GM11168 (cell line): ENCODE measurements at regions not wholly inside any gene's neighbourhood (a gene's known extent, or its start where the extent isn't known, plus 50 kb on each side); places are given as distances from the start of the nearest gene placed in this dataset.

ENCODE experiments used
- in situ Hi-C: fragments of 300-500 bp; cut with MboI; formaldehyde crosslinking; loops from one replicate; pipeline ENCODE4 v1.12.0; 2022; ENCODE audit warnings: low sequenced_read_pairs; ENCODE audit not compliant: unreplicated experiment

DNA sequence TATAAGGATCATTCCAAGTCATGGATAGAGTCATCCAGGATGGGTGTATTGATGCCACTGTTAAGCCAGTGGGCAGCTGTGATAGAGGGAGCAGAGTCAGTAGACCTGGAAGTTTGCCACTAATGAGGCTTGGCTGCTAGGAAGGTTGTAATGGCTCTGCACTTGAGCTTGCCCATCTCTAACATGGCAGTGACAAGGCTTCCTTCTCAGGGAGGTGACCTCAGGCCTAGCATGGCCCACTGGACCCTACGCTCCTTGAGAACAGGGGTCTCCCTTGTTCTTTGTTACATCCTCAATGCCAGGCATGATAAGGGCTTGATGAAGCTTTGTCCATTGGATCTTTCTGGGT is 155.1 kb downstream of the CD83 start:
- in situ Hi-C loops, result no loop called here

DNA sequence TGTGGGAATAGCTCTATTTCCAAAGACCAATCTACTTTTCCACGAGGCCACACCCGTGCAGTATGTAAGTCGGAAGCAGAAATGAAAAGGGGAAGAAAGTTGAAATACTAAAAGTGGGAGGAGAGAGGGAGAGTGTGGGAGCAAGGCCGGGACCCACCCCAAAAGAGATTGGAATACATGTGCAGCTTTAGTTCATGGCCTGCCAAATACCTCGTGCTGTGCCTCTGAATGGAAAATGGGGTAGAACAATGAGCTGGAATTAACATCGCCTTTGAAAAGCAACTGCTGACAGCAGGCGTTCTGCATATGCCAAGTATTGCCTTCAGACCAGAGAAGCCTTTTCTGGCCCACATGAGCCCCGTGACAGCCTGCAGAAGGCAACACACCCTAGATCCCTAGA is 155.6 kb downstream of the CD83 start:
- in situ Hi-C loops, result no loop called here

DNA sequence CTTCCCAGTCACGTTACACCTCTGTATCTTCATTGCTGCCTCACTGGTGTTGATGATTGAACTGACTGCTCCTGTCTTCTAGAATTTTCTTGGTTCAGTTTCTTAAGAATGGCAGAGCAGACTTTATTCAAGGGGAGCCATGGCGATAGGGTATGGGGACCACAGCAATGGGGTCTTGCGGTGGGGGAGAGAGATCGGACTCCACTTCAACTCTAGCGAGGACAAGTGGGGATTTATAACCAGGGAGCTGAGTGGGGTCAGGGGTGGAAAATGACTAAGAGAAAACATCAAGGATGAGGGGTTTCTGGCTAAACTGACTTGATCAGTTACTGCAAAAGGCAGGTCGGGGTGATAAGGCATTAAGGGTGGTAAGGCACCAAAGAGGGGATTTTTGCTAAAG is 156.4 kb downstream of the CD83 start:
- in situ Hi-C loops, result no loop called here

DNA sequence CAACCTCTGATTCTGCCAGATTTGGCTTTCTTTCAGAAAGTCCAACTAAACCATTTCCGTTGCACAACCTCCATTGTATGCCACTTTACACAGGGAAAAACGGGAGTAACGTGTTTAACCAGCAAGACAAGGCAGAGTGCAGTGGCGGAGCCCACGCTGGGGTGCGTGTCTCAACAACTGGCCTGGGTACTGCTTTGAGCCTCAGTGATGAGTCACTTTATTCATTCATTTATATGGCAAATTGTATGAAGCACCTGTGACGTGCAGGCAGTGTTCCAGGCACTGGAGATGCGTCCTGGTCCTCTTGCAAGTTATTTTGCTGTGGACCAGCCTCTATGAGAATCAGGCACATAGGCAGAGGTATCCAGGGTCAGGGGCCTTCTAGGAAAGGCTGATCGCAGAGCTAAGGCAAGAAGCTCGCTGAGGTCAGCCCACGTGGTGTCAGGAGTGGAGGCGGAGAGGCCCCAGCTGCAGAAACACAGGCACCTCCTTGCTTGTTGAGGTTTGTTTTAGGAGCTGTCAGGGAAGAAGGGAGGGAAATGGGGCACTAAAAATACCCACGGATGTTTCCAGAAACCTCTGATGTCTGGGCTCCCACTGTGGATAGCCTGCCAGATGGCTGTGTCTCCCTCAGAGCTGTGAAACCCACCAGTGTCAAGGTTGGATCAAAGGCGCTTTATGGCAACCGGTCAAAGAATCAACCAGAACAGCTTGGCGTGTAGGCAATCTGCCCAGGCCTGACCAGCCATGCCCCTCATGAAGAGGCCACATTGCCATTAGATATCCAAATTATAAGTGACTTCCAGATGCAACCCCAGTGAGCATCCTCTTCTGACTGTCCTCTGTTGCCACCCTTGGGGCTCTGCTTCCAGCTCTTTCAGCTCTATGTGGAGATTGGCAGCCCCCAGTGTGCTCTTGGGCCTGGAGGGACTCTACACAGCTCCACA is 157.2 kb downstream of the CD83 start:
- in situ Hi-C loops, result no loop called here

DNA sequence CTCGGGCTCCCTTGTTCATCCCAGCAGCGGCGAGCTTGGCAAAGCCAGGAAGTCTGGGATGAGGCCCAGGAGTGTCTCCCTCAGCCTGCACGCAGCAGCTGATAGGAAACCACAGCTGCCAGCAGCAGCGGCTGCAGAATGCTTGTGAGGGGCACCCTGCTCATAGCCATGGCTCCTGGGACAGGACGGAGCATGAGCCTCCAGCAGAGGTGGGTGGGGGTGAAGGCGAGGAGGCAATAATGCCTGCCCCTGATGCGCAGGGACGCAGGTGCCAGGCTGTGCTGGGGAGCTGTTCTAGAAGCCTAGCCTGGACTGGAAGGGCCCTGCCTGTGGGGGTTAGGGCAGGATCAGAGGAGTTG is 157.9 kb downstream of the CD83 start:
- in situ Hi-C loops, result no loop called here

DNA sequence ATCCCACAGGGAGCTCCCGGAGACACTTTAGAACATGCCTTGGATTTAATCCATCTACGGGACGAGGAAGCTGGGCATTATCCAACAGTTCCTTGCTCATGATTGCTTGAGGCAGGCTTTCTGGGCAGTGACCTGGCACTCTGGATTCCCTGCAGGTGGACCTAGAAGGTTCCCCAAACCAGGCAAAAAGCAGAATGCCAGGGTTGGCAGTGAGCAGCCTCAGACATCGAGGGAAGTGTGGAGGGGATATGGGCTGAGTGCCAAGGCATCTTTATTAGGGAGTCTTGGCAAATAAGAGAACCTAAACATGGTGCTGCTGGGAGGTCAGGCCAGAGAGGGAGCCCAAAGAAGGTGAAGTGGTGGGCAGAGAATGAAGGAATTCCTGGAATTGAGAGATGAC is 158.5 kb downstream of the CD83 start:
- in situ Hi-C loops, result no loop called here

DNA sequence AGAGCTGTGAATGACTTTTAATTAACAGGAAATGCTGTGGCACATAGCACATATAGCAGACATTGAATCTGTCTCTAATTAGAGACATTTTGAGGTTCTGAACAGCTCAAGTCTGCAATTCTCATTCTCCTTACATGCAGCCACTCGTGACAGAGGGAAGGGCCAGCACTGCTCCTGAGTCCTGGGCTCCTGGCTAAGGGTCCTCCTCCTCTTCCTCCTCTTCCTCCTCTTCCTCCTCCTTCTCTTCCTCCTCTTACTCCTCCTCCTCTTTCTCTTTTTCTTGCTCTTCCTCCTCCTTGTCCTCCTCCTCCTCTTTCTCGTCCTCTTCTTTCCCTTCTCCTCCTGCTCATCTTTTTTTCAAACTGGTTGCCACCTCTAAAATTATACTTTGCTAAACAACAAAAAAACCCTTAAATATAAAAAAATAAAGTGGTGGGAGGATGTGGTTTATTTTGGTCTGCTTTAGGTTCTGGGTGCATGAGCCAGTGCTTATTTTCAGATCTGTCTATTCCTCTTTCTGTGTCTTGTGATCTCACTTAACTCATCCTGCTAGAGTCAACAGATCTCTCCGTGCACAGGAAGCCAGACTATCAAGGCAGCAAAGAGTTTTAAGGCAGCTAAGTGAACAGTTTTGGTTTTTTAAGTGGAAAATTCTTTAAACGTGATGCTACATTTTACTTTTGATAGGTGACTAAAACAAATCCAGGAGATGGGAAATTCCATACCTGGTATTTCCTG is 159.3 kb downstream of the CD83 start:
- in situ Hi-C loops, result no loop called here

DNA sequence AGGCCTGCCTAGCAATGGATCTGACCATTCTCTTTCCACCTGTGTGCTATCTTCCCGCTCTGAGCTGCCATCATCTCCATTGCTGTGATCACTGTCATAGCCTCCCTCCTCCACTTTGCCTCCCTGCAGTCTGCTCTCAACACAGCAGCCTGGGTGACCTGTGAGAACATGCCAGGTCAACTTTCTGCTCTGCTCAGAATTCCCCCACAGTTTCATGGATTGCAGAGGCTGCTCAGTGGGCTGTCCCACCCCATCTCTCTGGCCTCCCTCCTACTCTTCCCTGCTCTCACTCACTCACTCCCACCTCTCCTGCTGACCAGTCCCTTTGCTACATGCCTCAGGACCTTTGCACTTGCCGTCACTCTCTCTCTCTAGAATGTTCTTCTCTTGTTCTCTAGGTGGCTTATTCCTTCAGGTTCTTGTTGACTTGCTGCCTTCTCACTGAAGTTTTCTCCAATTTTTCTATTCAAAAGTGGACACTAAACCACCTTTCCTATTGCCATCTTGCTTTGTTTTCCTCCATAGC is 159.9 kb downstream of the CD83 start:
- in situ Hi-C loops, result no loop called here

DNA sequence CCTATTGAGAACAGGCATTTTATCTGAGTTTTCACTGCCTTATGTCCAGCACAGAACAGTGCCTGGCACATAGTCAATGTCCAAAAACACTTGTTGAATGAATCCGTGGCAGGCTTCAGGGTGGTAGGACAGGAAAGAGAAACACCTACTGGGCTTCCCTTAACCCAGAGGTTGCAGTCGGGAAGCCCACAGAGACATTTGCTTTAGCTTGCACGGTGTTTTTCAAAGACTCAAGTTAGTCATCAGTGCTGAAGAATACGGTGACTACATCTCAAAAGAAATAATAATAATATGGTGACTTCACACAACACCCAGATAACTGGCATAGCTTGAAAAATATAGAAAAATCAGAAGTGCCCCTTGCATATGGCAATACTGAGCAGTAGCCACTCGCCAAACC is 160.4 kb downstream of the CD83 start:
- in situ Hi-C loops, result no loop called here

DNA sequence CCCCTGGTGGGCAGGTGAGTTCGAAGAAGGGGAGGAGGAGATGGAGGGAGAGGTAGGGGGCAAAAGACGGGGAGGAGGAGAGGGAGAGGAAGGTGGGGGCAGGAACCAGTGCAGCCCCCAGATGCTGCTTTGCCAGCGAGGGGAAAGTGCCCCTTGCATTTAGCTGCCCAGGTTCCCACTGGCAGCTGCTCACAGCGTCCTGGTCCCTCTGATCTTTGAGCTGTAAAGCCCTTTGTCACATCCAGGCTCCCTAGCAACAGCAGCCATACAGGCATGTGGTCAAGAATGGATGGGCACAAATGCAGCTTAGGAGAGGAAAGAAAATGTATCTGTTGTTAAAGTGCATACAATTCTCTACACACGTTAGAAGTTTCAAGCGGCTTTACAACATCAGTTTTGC is 160.9 kb downstream of the CD83 start:
- in situ Hi-C loops, result no loop called here

DNA sequence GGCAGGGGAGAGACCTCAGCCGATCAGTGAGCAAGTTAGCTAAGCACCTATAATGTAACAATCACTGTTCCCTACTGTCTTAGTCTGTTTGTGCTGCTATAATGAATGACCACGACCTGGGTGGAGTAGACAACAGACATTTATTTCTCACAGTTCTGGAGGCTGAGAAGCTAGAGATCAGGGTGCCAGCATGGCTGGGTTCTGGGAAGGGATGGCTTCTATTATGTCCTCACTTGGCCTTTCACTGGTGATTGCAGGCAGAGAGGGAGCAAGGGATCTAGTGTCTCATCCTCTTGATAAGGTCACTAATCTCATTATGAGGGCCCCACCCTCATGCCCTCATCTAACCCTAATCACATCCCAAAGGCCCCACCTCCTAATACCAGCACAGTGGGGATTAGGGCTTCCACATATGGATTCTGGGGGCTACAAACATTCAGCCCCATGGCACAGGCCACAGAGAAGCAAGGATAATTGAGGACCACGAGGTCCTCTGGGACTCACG is 162.5 kb downstream of the CD83 start:
- in situ Hi-C loops, result no loop called here

DNA sequence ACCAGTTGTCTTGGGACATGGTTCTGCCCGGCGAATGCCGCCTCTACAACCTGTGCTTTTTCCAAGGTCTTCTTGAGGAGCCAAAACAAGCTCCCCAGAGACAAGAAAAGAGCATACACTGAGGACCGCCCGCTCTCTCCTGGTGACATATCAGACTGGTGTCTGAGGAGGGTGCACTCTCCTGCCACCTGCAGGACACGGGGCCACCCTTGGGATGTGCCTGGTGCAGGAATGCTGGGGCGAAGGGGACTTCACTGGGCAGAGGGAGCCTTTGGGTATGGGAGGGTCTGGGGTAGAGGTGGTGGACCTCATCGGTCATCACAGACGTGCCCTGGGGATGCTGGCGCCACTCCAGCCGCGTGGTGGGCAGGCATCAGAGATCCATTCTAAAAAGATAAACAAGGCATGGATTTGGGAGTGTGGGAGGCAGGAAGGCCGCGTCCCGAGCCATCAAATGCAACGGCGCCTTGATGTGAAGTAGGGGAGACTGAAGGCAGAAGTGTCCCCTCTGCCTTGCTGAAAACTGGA is 163.3 kb downstream of the CD83 start:
- in situ Hi-C loops, result no loop called here

DNA sequence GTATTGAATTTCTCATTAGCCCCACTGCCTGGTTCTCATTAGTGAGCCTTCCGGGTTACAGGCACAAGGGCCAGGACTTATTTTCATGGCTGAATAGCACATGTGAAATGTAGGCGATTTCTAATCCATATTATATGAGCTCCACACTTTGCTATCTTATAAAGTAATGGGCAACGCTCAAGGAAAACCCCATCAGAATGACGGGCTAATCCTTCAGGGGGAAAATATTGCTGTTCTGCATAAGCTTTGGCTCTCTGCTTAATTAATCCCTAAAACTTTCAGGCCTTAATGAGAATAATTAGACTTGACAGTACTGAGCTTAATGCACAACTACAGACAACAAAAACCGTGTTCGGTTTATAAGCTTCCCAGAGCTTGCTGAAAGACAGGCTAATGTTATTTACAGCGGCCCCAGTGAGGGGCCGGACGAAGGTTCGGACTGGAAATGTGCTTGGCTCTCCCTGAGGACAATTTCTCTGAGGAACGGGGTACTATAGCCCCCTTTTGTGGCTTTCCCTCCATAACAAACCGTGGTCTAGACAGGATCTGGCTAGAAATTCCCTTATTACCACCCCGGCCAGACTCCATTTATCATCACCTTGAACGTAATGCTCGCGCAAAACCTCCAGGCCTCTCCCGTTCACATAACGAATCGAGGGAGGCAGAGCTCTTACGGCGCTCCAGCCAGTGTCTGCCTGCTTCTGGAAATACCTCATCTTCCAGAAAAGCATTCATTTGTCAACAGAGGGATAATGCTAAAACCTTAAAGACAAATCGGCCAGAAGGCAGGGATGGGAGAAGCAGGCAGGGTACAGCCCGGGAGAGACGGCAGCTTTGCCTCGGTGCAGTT is 164.5 kb downstream of the CD83 start:
- in situ Hi-C loops, result no loop called here

DNA sequence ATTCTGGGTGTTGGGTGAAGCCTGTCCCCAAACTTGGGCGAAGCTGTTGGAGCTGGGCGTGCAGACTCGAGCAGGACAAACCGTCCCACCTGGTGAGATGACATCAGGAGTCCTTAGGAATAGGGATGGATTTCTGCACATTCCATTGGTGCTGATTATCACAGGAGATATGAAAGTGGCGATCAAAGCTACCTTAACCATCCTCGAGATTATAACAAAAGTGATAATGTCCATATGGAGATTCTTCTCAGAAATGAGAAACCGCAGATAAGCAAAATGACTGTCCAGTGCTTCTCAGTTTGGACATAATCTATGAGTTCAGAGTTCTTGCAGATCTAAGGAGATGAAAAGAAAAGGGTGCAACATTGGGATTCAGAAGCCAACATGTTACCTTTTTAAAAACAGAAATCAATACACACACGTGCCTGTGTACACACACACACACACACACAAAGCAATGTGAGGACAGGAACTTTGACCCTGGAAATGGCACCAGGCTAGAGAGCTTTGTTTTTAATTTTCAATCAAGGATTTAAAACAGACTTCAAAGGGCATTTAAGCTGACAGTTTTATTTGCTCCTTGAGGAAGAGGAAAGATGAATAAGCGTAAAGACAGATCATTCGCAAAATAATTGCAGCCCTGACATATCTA is 165.4 kb downstream of the CD83 start:
- in situ Hi-C loops, result no loop called here

DNA sequence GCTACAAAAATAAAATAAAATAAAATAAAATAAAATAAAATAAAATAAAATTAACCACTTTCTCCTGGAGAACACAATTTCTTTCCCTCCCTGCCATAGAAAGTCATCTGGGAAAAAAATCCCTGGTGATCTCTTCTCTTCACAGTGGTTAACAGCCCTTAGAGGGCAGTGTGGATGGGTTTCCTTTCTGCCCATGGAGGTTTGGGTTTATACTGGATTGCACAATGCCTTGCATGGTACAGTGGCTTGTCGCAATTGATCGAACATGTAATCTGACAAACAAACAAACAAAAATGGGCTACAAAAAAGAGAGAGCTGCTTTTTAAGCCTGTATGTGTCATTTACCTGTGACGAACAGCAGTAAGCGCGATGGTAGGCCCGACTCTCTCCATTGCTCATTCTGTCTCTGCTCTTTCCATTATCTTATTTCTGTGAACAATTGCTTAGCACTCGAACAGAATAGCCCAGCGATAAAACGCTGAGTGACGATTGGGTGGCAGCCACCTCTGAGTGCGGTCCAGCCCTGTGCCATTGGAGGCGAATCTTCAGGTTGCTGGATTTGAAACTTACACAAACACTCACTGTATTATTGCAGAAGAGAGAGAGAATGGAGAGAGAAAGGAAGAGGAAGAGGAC is 166.1 kb downstream of the CD83 start:
- in situ Hi-C loops, result no loop called here

DNA sequence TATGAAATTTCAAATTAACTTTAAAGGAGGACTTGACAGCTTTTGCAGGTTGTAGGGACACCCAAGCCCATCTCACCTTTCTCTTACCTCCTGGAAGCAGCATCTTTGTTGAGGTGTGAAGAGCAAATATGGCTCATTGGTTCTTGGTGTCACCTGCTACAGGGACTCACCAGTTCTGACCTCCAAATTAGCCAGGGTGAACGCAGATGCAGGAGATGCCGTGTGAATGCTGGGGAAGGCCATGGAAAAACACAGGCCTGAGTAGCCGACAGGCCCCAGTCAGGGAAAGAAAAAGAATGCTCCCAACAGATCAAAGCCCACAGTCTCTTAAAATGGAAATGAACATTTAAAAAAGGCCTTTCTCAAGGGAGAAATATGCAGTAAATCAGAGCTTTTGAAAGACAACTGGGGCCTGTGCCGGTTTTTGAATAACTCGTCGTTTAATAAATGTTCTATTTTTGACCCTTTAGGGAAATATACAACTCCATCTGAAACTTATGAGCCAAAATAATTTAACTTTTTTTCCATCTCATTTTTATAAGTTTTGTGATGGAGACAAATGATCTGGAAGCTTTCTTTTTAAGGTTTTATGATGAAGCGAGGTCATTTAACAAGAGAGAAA is 167.5 kb downstream of the CD83 start:
- in situ Hi-C loops, result no loop called here

DNA sequence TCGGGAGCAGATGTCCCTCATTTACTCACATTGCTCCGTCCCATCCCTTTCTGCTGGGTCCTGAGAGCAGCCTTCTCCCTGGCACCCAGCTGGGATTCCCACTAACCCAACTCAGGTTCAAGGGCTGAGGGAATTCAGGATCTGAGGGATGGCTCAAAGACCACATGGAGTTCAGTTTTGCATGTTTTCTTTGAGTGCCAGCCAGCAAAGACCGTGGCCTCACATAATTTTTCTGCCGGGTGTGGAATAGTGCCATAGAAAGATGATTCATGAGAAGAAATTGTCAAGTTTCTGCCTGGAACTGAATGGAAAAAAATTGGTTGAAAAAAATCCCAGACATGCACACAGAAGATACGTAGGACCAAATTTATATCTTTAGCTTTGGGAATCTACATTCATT is 168.6 kb downstream of the CD83 start:
- in situ Hi-C loops, result no loop called here

DNA sequence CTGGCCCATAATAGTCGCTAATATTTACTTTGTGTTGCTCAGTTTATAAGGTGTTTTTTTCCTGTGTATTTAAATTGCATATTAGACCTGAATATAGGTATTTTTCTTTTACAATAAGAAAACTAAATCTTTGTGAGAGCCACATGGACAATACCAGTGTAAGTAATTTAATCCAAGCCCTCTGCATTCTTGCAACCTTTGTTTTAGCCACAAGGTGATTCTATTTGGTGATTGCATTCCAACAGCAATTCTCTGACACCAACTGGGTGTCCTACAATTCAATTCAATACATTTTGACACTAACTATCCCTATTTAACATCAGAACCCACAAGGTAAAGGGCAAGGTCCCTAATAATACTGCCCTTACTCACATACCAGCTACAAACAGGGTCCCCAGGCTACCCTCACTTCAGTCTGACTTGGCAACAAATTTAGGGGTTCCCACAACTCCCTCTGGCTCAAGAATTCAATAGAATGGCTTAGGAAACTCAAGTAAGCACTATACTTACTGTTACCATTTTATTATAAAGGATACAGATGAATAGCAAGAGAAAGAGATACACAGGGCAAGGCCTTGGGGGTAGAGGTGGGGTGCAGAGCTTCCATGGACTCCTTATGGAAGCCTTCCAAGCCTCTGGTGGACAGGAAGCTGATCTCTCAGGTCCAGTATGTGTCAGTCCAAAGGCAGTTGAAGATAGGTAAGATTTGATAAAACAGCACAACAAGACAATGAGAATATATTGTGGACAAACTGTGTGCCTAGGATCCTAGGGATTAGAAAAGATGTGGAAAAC is 169.3 kb downstream of the CD83 start:
- in situ Hi-C loops, result no loop called here
